SK-N-SH (cell line): ENCODE measurements at regions not wholly inside any gene's neighbourhood (a gene's known extent, or its start where the extent isn't known, plus 50 kb on each side); places are given as distances from the start of the nearest gene placed in this dataset.

ENCODE experiments used
- CTCF ChIA-PET: fragments of 300-600, 350-600 bp; formaldehyde crosslinking; extraction: SDS; loops from one replicate; lab custom pipeline; 2021; lab: Yijun Ruan, JAX
- POLR2A ChIA-PET: fragments of 350-600 bp; sonication (Branson Sonifier 250); formaldehyde crosslinking; extraction: SDS; loops from one replicate; lab custom pipeline; 2020; ENCODE audit warnings: antibody characterized with exemption, inconsistent platforms; lab: Yijun Ruan, JAX
- DNase-seq: peaks from one replicate; pipeline ENCODE4 v3.0.0; 2012
- H2AFZ ChIP-seq: fragments of 200-600 bp; sonication (generic); 2 replicates; pipeline ENCODE4 v1.8.1; 2016; ENCODE audit warnings: antibody characterized with exemption, mild to moderate bottlenecking, low read depth
- H3F3A ChIP-seq: fragments of 200-600 bp; sonication (generic); replicated peaks from 2 replicates; pipeline ENCODE3; 2016; ENCODE audit warnings: antibody characterized with exemption, mild to moderate bottlenecking; ENCODE audit not compliant: insufficient read depth
- H3K27ac ChIP-seq, 2 experiments: fragments of 200-500 bp in 1 of 2; fragments of 200-600 bp in 1 of 2; sonication (Bioruptor generic) in 1 of 2; sonication (generic), shearing (Covaris generic) in 1 of 2; 2 replicates each; pipeline versions ENCODE4 v1.5.1 to v1.6.1; 2014 to 2016; ENCODE audit warnings: low read depth in 2 of 2, inconsistent platforms in 1 of 2, low read length in 1 of 2, mild to moderate bottlenecking in 1 of 2, mixed read lengths in 1 of 2
- H3K27me3 ChIP-seq: fragments of 200-600 bp; sonication (generic), shearing (Covaris generic); 2 replicates; pipeline ENCODE4 v1.6.1; 2016; ENCODE audit warnings: mixed run types; ENCODE audit not compliant: insufficient read depth
- H3K36me3 ChIP-seq, 2 experiments: fragments of 200-500 bp in 1 of 2; fragments of 200-600 bp in 1 of 2; sonication (Bioruptor generic) in 1 of 2; sonication (generic) in 1 of 2; replicated peaks in 1 of 2; 2 replicates each; pipeline versions ENCODE3 to v1.5.1; 2014 to 2016; ENCODE audit warnings: low read length in 1 of 2, mild to moderate bottlenecking in 1 of 2; ENCODE audit not compliant: insufficient read depth in 2 of 2, control insufficient read depth in 1 of 2
- H3K4me1 ChIP-seq, 2 experiments: fragments of 200-500 bp in 1 of 2; fragments of 200-600 bp in 1 of 2; sonication (Bioruptor generic) in 1 of 2; sonication (generic), shearing (Covaris generic) in 1 of 2; 2 replicates each; pipeline versions ENCODE4 v1.5.1 to v1.6.1; 2014 to 2016; ENCODE audit warnings: low read depth in 1 of 2, low read length in 1 of 2, mixed run types in 1 of 2; ENCODE audit not compliant: insufficient read depth in 2 of 2, control insufficient read depth in 1 of 2
- H3K4me2 ChIP-seq: fragments of 200-600 bp; sonication (generic), shearing (Covaris generic); 2 replicates; pipeline ENCODE4 v1.6.1; 2017; ENCODE audit warnings: mixed run types
- H3K4me3 ChIP-seq, 2 experiments: fragments of 200-500 bp in 1 of 2; fragments of 200-600 bp in 1 of 2; sonication (Bioruptor generic) in 1 of 2; sonication (generic), shearing (Covaris generic) in 1 of 2; 2 replicates each; pipeline versions ENCODE4 v1.5.1 to v1.8.1; 2014 to 2016; ENCODE audit warnings: low read depth in 2 of 2, inconsistent platforms in 1 of 2, low read length in 1 of 2, mild to moderate bottlenecking in 1 of 2, mixed read lengths in 1 of 2, moderate library complexity in 1 of 2
- H3K79me2 ChIP-seq: fragments of 200-600 bp; sonication (generic); 2 replicates; pipeline ENCODE4 v1.8.1; 2017; ENCODE audit warnings: mild to moderate bottlenecking; ENCODE audit not compliant: insufficient read depth
- H3K9ac ChIP-seq: fragments of 200-600 bp; sonication (generic); 2 replicates; pipeline ENCODE4 v1.6.1; 2017; ENCODE audit warnings: mixed run types
- H3K9me2 ChIP-seq: fragments of 200-600 bp; sonication (generic); 2 replicates; pipeline ENCODE4 v1.6.1; 2017; ENCODE audit warnings: mixed run types
- H3K9me3 ChIP-seq: fragments of 200-600 bp; sonication (generic); 2 replicates; pipeline ENCODE4 v1.6.1; 2017; ENCODE audit warnings: mixed run types, mild to moderate bottlenecking, moderate library complexity
- H4K20me1 ChIP-seq: fragments of 200-600 bp; sonication (generic); 2 replicates; pipeline ENCODE4 v1.6.1; 2017; ENCODE audit warnings: mild to moderate bottlenecking, mixed run types; ENCODE audit not compliant: insufficient read depth
- CHD2 ChIP-seq: fragments of 150-350 bp; IDR thresholded peaks from 2 replicates; pipeline ENCODE4 v1.6.1; 2018; ENCODE audit warnings: low read length; ENCODE audit not compliant: partially characterized antibody
- ELF1 ChIP-seq: IDR thresholded peaks from 2 replicates; pipeline ENCODE4 v1.4.0; 2012
- FOXJ3 ChIP-seq: sonication (generic); formaldehyde crosslinking; IDR thresholded peaks from 2 replicates; pipeline ENCODE4 v1.5.1; 2020; ENCODE audit warnings: mild to moderate bottlenecking, missing genetic modification reagents
- GATA2 ChIP-seq: sonication (generic); formaldehyde crosslinking; IDR thresholded peaks from 2 replicates; pipeline ENCODE4 v1.5.0; 2020; ENCODE audit warnings: mild to moderate bottlenecking, missing genetic modification reagents
- MAX ChIP-seq: IDR thresholded peaks from 2 replicates; pipeline ENCODE4 v1.4.0; 2012; ENCODE audit warnings: low read depth
- NFIC ChIP-seq: IDR thresholded peaks from 2 replicates; pipeline ENCODE4 v1.4.0; 2012; ENCODE audit warnings: borderline replicate concordance
- NRF1 ChIP-seq: IDR thresholded peaks from 2 replicates; pipeline ENCODE4 v1.6.1; 2012; ENCODE audit warnings: low read depth, mild to moderate bottlenecking, low read length
- POLR2AphosphoS5 ChIP-seq: IDR thresholded peaks from 2 replicates; pipeline ENCODE4 v1.6.1; 2012; ENCODE audit warnings: low read depth, low read length
- RAD21 ChIP-seq: IDR thresholded peaks from 2 replicates; pipeline ENCODE4 v1.6.1; 2012; ENCODE audit warnings: mild to moderate bottlenecking, low read length
- RFX5 ChIP-seq: IDR thresholded peaks from 2 replicates; pipeline ENCODE4 v1.6.1; 2012; ENCODE audit warnings: mild to moderate bottlenecking, improper control_type of control experiment, low read length
- SIN3A ChIP-seq: IDR thresholded peaks from 2 replicates; pipeline ENCODE4 v1.6.1; 2012; ENCODE audit warnings: low read depth, mild to moderate bottlenecking, low read length, moderate library complexity, borderline replicate concordance
- TEAD4 ChIP-seq: IDR thresholded peaks from 2 replicates; pipeline ENCODE4 v1.4.0; 2012; ENCODE audit warnings: mild to moderate bottlenecking, borderline replicate concordance; ENCODE audit not compliant: insufficient read depth
- USF1 ChIP-seq: IDR thresholded peaks from 2 replicates; pipeline ENCODE4 v1.4.0; 2012; ENCODE audit warnings: low read depth, borderline replicate concordance
- USF2 ChIP-seq: fragments of 150-350 bp; IDR thresholded peaks from 2 replicates; pipeline ENCODE4 v1.6.1; 2017; ENCODE audit warnings: antibody characterized with exemption, low read length, low read depth, borderline replicate concordance
- YY1 ChIP-seq: IDR thresholded peaks from 2 replicates; pipeline ENCODE4 v1.4.0; 2012; ENCODE audit warnings: low read depth, mild to moderate bottlenecking
- ZBTB33 ChIP-seq: IDR thresholded peaks from 2 replicates; pipeline ENCODE4 v1.4.0; 2012; ENCODE audit warnings: low read depth, borderline replicate concordance
- WGBS: methylation state at CpG from one replicate; pipeline ENCODE4 v1.1.6; 2017; ENCODE audit warnings: low lambda C conversion rate; 5-methylcytosine and 5-hydroxymethylcytosine counted together

GRCh38 chr5:98403131-98403530 is 370.3 kb upstream of the RGMB start:
- Histone ChIP-seq H3K9me2 (no peaks in the 10 kb centered on the region), H3K9ac (no peak overlapping the region), H4K20me1 (no peaks in the 10 kb centered on the region), H3F3A (no peaks in the 10 kb centered on the region), H3K27ac (no peak overlapping the region), H3K4me2 (no peak overlapping the region)
- DNase-seq: no peak
- TF ChIP-seq USF1 (no peak), NFIC (no peak), RFX5 (no peak), POLR2AphosphoS5 (no peak), RAD21 (no peak), CHD2 (no peak), NRF1 (no peak), MAX (no peak), USF2 (no peak), SIN3A (no peak), FOXJ3 (CRISPR knock-in tag) (no peak), GATA2 (CRISPR knock-in tag) (no peak), TEAD4 (no peak), YY1 (no peak), ELF1 (no peak), ZBTB33 (no peak)
- TF ChIP-seq, all 33 proteins: peak for 0
- 39% methylated on average over 1 of the region's 1 CpG for WGBS
- peaks cover 0 to 8% of the 10 kb centered on the region in 2 experiments; a peak in 1 of 4 replicates for H3K4me1 ChIP-seq
- H3K27me3 ChIP-seq: no peaks in the 10 kb centered on the region
- H2AFZ ChIP-seq: no peak overlapping the region
- POLR2A ChIA-PET: no interaction called here
- no peak overlapping the region for H3K4me3 ChIP-seq
- H3K79me2 ChIP-seq: no peaks in the 10 kb centered on the region
- no peaks in the 10 kb centered on the region for H3K36me3 ChIP-seq
- CTCF ChIA-PET: interaction anchor here (1.5 kb wide), 2 partner anchors 11 to 13 kb away, joined by 3 read pairs; no protein-coding TSS in a partner anchor
- H3K9me3 ChIP-seq: no peaks in the 10 kb centered on the region
